GM19455 (cell line): ENCODE measurements at regions not wholly inside any gene's neighbourhood (a gene's known extent, or its start where the extent isn't known, plus 50 kb on each side); places are given as distances from the start of the nearest gene placed in this dataset.
"Not testable (repeated sequence)": the region's sequence is repeated elsewhere in the genome, so short reads cannot be mapped to it uniquely, and the experiment has no call there.

Experiments used
- ATAC-seq: cut with Tn5 transposase; IDR thresholded peaks from one replicate; pipeline ENCODE4 v1.9.1; 2021; ENCODE audit not compliant: unreplicated experiment

DNA sequence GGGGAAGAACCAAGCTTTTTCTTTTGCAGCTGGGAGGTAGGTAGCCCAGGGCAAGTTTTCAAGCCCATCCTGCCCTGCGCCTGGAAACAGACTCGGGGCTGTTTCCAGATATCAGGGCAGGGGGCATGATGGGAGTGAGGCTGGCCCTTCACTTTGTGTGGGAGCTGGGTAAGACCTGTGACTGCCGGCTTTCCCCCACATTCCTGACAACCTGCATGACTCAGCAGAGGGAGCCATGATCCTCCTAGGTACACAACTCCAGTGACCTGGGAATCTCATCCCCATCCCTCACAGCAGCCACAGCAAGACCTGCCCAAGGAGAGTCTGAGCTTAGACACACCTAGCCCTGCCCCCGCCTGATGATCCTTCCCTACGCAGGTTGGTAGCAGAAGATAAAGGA is 280.8 kb downstream of the SOX4 start:
- ATAC-seq = no peak

DNA sequence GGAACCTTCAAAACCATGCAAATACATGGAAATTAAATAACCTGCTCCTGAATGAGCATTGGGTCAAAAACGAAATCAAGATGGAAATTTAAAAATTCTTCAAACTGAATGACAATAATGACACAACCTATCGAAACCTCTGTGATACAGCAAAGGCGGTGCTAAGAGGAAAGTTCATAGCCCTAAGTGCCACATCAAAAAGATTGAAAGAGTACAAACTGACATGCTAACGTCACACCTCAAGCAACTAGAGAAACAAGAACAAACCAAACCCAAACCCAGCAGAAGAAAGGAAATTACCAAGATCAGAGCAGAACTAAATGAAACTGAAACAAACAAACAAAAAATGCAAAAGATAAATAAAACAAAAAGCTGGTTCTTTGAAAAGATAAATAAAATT is 283.5 kb downstream of the SOX4 start:
- not testable (repeated sequence) for ATAC-seq

DNA sequence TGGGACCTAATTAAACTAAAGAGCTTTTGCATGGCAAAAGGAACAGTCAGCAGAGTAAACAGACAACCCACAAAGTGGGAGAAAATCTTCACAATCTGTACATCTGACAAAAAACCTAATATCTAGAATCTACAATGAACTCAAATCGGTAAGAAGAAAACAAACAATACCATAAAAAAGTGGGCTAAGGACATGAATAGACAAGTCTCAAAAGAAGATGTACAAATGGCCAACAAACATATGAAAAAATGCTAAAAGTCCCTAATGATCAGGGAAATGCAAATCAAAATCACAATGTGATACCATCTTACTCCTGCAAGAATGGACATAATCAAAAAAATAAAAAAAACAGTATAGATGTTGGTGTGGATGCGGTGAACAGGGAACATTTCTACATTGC is 286.7 kb downstream of the SOX4 start:
- not testable (repeated sequence) for ATAC-seq

DNA sequence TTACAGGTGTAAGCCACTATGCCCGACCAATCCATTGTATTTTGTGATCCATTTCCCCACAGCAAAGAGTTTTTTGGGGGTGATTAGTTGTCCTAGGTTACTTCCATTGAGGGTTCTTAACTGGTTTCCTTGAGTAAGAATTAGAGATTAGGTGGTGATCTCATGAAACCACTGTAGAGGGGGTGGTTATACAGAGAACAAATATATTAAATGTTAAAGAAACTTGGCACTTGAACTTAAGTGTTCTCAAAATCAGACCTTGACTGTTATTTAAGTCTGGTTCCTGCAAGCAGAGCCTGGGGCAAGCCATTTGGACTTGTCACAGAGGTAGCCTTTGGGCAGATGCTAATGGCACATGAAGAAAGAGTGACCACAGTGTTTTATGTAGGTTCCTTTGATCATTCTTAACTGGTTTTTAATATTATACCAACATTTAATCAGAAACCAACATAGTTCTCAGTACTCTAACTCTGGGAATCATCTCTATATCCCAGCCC is 288.5 kb downstream of the SOX4 start:
- ATAC-seq = no peak

DNA sequence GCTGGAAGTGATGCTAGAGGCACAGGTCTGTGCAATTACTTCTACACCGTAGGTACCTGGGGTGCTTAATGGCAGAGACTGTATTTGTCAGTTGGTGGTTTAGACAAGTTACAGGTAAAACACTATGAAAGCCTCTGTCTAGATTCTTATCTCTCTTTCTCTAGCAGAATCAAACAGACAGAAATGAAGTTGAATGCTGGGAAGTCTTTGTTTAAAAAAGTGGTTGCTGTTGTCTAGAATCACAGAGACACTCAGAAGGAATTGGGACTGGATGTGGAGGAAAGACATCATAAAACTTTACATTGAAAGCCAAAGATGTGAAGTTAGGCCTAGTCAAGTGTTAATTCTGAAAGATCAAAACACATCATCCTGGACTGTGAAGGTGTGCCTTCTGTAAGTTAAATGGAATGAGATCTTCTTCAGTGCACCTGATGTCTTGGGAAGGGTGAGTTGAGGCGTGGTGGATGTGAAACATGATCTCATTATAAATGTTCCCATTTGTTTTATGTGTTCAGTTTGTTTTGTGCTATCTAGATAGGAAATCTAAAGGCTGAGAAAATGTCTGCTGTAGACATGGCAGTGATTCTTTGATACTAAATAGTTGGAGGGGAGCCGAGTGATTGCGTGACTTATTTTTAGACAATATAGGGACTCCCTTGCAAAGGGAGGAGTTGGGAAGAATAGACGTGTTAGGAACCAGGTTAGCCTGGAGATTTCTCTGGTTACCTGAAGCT is 290.2 kb downstream of the SOX4 start:
- ATAC-seq = no peak

DNA sequence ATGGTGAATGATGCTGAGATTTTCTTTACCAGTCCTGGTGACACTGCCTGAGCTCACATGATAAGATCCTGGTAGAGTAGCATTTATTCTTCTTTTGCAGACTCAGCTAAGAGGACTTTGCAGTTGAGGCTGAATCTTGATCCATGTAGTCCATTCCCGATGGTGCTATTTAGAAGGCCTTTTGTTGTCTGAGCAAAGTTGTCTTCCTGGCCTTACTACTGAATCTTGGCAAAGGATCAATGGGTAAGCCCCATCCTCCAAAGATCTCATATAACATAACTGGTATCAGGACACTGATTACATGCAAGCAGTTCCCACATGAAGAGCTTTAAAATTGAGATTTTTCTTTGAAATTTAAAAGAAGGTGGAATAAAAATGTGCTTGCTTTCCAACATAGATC is 291.6 kb downstream of the SOX4 start:
- no peak for ATAC-seq

DNA sequence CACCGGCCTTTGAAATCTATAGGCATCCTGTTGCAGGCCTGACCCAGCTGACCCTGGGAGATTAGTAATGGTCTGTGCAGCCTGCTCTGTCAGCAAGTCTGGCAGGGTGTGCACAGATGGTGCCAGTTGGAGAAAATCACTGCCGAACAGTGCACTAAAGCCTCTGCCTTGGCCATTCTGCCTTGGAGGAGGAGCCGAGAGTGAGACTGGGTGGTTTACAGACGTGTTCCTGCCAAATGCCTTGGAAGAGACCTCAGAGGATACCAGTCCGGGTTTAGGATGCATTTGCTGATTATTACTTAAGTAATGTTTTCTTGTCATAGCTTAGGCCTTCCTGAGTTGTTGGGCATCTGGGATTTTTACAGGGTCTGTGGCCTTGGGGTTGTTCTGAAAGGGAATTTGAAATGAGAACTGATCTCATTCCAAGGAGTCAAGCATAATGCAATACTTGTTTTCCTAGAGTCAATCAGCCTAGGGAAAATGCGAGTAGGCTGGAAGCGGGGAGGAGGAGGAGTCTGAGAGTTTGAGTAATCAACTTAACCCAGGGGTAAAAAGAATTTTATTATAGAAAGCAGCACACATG is 292.1 kb downstream of the SOX4 start:
- no peak for ATAC-seq

DNA sequence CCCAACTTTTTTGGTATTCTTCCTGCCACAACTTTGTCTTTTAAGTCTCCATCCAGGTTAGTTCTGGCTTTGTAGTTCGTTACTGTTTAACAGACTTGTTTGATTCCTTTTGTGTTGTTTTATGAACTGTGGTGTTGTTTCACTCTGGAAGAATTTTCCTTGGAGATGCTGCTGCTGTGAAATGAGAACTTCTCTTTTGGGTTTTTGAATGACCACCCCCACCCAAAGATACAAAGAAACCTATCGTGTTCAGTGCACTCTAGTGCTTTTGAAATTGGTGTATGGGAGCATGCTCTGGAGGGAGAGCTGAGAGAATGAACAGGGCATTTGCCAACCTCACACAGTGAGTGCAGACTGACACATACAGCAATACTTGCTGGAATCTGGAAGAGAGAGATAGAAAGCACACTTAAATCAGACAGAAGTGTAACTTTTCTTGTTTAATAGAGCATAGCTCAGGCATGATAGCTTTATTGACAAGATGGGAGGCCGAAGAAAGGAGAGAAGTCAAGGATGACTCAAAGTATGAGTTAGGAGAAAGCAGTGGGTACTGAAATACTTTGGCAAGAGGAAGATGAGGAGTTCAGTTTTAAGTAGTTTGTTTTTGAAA is 293.1 kb downstream of the SOX4 start:
- no peak for ATAC-seq

DNA sequence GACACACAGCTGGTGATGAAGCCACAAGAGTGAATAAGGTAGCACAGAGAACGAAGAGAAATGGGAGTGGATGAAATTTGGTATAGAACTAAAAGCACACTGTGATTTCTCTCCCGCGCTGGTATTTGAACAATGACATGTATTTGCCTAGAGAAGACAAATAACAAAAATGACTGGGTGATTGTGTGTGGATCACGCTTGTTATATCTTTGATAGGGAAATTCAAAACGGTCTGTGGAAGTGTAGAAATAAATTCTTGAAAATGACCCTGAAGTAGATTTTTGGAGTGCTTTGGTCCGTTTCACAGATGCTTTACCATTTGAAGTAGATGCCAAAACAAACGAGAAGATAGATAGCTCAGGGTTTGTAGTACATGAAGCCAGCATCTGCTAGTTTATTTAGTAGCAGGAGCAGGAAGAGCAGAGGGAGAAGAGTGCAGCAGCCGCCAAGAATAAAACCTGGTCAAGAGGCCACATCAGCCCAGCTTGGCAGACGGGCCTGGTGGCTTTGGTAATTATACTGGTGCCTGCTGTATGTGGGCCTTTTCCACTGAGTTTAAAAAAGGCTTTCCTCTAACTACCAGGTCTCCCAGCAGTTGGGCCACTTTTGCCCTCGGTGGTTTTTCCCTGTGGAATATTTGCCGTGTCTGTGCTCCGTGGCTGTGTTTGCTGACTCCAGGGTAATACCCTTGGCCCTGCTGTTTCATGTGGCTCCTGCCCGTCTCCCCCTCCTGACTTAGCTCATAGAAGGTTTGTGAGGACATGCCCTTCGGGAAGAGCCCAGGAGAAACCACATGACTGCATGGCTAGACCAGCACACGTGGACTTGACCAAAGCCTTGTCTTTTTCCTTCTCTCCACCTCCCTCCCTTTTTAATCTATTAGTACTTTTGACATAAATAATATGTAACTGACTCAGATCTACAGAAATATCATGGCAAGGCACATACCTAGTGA is 294.0 kb downstream of the SOX4 start:
- ATAC-seq = no peak

DNA sequence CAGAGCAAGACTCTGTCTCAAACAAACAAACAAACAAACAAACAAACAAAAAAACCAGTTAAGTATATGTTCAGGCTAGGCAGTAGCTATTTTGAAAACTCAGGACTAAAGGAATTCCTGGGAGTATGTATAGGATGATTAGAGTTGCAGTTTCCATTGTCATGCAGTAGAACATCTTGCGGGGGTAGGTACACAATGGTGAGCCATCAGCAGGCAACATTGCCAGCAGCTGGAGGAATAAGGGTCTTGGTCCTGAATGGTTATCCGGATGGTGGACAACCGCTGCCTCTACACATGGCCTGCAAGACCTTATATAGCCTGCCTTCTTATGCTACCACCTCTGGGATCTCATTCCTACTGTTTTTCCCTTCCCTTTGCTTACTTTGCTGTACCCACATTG is 297.5 kb downstream of the SOX4 start:
- no peak for ATAC-seq

DNA sequence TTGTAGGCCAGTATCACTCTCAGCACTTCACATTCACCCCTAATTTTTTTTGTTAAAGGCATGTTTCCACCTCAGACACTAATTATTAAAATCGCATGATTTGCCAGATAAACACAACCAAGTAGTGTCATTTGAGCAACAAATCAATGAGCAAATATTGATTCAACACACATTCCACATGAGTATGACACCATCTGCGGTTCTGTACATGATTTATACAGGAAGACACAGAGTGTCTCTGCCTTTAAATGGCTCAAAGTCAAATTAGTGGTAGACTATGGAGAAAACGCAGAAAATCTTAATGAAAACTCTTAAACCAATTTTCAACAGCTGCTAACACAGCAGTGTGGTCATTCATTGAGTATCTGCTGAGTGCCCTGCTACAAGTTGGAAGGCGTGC is 300.2 kb downstream of the SOX4 start:
- no peak for ATAC-seq

DNA sequence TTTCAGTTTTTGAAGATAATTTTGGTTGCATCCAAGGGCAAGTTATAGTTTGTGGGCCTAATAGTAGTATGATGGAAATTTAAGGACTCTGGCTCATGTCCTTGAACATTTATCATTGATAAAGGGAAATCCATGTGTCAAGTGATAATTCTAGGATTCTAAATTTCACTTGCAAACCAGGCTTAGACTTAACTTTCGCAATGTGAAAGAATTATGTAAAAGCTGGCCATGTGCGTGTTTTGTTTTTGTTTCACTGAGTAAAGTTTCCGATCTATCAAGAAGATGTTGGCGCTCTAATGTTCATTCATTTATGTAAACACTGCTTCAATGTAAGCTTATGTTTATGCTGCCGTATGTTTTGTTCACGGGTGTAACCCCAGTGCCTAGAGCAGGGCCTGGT is 302.0 kb downstream of the SOX4 start:
- ATAC-seq = no peak

DNA sequence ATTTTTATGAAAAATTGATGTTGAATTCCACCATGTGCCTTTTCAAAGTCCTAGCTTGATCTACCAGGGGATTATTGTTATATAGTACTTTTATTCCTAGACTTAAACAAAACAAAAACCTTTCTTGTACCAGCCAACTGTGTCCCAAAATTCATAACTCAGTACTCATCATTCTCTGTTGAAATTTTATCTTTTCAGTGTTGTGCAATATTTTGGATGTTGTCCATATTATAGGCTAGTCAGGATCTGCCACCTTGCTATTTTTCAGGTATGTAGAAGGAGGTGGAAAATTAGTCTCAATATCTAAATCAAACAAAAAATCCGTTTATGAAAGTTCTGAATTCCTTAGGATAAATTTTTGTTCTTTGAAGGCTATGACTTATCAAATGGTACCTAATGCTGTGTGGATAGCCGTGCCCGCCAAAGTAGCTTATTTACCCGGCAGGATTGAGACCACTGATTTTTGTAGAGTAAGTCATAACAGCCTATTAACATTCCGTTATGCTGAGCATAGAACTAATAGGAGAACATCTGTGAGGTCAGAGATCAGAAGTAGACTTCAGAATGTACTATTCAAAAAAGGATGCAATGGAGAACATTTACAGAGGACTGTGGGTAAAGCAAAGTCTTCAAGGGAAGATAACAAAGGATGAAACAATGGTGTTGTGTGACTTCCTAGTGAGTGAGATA is 304.7 kb downstream of the SOX4 start:
- ATAC-seq = no peak

DNA sequence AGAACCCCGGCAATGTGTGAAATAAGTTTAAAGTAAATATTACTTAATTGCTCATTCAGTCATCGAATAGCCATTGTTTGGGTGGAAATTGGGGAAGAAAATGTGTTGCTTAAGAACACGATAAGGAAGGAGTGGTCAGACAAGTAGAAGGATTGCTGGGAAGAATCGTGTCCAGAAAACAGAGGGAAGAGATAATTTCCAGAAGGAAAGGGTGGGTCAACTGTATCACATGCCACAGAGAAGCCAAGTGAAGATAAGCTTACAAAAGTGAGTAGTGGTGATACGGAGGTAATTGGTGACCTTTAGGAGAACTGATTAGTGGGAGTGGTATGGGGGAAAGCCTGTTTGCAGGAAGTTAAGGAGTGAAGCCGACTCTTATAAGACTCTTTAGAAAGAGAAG is 306.2 kb downstream of the SOX4 start:
- ATAC-seq = no peak

DNA sequence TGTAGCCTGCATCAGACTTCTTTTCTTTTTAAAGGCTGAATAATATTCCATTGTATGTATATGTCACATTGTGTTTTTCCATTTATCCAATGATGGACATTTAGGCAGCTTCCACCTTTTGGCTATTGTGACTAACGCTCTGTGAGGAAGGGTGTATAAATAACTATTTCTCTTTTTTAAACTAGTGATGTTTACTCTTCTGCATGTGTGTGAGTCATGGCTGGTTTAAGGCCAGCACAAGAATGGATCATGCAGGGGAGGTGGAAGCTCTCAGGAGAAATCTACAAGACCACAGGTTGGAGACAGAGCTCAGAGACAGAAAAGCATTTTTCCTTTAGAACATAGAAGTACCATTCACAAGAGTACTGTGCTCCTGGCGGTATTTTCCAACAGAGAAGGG is 307.2 kb downstream of the SOX4 start:
- ATAC-seq = no peak

DNA sequence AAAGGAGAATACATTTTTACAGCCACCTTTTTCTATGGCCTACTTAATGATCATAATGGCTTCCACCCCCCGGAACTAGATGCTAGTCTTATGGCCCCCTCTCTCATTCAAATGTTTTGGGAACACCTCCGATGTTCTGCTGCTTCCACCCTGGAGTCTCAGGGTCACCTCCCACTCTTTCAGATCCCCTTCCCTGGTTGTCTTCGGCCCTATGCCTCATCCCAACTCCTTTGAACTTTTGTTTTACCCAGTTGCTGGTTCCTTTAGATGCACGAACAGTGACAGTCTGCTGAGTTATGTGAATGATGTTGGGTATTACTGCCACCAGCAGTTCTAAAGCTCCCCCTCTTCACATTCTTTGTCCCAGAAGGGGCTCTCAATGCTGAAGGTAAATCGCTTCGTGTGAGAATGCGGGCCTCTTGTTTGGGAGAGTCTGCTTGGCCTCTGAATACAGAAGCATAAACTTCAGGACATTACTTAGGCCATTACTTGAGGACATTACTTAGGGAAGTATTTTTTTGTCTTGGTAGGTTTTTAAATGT is 309.1 kb downstream of the SOX4 start:
- no peak for ATAC-seq

DNA sequence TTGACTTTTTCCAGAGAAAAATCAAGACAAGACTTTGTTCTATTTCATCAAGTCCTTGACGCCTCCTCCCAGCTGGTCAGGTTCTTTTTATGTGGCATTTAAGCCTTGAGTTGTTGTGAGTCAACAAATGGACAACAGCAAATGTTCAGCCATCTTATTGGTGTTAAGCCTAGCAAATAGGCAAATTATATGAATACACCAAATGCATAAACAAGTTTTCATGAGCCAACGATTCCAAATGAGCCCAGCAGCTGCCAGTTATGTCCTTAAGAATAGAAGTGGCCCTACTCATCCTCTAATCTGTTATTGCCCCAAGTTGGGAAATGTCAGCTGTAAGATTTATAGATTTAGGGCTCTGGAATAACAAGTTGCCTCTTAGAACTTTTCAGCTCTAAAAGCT is 312.0 kb downstream of the SOX4 start:
- no peak for ATAC-seq

DNA sequence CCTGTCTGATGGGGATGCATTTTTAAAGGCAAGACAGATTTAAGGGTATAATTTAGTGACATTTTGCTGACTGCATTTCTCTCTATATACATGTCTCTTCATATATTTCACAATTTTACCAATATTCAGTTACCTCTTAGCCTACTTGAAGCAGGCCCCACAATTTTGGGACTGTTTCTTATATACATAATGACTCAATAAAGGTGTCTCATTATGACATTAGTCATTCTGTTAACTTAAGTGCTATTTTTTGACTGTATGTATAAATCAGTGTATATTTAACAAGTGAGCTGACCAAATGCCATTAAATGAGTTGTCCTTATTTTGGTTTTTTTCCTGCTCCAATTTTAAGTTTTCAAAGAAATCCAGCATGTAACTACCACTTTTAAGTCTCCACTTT is 313.3 kb downstream of the SOX4 start:
- ATAC-seq = no peak

DNA sequence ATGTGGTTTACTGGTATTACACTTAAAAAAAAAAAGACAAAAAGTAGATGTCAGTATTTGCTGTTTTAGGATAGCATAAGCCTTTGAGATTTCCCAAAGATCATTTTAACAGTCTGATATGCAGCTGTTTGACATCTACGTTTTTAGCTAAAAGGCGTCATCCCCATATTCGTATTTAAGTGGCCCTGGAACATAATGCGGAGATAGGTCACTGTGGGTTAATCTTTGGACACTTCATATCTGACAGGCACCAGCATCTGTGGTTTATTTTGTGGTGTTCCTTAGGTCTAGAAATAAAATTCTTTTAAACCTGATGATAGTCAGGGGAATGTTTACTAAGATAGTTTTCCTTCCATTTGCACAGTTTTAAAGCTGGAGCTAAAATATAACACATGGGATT is 313.7 kb downstream of the SOX4 start:
- ATAC-seq = no peak

DNA sequence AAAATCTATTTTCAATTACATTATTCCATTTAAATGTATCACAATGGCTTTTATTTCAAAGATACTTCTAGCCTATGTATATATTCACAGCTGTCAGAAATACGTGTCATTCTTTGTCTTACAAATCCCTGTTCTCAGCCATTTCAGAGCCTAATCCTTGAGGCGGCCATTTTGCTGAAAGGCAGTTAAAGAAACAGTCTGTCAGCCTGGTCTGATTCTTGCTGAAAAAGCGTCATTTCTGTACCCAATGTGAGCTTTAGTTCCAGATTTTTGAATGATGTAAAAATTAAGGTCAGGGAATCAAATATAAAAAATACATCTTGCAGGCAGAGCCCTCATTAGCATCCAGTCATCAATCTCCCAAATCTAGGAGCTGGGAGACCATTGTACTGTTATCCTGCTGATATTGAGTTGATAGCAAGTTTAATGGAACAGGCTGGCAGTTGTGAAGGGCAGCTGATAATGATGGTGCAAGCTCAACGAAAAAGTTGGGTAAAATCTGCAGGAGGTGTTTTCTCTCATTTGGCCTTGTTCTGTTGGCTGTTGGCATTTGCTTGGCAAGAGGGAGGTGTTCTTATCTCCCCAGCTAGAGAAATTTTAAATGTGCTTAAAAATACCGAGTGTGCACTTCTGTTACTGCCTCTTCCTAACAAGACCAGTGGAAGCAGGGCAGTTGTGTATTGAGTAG is 314.8 kb downstream of the SOX4 start:
- ATAC-seq = no peak
